Fibroblast of skin of scalp (primary cell): ENCODE measurements at regions not wholly inside any gene's neighbourhood (a gene's known extent, or its start where the extent isn't known, plus 50 kb on each side); places are given as distances from the start of the nearest gene placed in this dataset.
"Not testable (repeated sequence)": the region's sequence is repeated elsewhere in the genome, so short reads cannot be mapped to it uniquely, and the experiment has no call there.

ENCODE experiments used
- DNase-seq: peaks from one replicate; pipeline ENCODE4 v3.0.0-alpha.2; 2013

DNA sequence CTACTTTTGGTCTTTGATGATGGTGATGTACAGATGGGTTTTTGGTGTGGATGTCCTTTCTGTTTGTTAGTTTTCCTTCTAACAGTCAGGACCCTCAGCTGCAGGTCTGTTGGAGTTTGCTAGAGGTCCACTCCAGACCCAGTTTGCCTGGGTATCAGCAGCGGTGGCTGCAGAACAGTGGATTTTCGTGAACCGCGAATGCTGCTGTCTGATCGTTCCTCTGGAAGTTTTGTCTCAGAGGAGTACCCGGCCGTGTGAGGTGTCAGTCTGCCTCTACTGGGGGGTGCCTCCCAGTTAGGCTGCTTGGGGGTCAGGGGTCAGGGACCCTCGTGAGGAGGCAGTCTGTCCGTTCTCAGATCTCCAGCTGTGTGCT is 56.6 kb upstream of the TNFAIP8 start:
- DNase-seq = not testable (repeated sequence)

GRCh38 chr5:119299615-119300310 is 56.1 kb upstream of the TNFAIP8 start:
- not testable (repeated sequence) for DNase-seq

DNA sequence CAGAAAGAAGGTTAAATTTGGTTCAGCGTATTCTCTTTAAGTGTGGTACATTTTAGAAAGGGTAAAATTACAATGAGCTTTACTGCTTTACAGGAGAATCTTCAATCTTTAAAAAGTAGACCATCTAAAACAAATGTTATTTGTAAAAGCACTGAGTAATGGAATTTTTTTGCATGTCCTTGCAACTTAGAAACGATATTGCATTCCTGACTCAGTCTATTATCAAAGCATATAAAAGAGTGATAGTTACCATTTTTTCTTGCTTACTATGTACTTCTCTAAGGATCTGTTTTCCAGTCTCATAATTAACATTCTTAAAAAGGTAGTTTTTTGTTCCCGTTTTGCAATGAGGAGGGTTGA is 55.5 kb upstream of the TNFAIP8 start:
- DNase-seq = no peak

DNA sequence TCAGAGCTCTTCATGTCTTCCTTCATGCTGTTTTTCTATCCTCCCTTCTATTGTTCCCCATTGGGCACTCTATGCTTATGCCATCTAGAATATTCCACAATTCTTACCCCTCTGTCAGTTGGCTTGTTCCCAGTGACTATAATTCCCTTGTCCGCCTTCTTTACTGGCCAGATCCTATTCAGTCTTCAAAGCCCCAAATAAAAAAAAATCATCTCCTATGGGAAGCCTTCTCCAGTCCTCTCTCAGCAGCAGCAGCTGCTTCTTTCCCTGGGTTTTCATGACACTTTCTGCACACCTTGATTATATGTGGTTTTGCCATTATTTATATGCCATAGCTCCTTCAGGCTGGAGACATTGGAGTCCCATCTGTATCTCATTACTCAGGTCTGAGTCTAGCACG is 54.6 kb upstream of the TNFAIP8 start:
- no peak for DNase-seq

DNA sequence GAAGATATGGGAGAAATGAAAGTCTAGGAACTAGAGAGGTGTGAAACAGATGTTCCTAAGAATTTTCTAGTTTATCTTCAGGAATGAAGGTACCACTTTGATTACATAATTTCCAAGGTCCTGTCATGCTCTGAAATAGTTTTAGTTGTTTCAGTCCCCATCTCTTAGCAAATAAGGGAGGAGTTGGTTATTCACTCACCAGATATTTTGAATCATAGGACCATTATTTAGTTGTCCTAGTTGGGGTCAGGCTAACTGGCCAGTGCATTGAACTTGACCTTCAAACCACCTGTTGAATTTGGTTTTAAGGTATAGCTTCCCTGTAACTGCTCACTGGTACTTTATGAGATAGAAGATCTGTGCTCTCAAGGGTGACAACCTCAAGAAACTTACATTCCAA is 53.9 kb upstream of the TNFAIP8 start:
- DNase-seq = no peak

DNA sequence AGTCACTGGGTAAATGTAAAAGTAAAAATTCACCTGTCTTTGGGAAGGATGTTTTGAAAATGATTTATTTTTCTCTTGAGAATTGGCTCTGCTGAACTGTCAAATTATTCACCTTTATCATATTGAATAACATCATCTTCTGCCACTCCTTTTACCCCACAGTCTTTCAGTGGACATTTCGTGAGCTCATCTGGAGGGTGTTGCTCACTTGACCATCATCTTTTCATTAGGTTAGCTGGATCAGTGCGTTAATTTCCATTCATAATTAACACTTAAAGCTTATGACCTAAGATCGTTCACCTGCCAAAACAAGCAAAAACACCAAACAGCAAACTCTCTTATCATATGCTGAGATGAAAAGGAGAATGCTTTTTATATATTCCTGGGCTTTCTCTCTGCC is 53.4 kb upstream of the TNFAIP8 start:
- DNase-seq = no peak

DNA sequence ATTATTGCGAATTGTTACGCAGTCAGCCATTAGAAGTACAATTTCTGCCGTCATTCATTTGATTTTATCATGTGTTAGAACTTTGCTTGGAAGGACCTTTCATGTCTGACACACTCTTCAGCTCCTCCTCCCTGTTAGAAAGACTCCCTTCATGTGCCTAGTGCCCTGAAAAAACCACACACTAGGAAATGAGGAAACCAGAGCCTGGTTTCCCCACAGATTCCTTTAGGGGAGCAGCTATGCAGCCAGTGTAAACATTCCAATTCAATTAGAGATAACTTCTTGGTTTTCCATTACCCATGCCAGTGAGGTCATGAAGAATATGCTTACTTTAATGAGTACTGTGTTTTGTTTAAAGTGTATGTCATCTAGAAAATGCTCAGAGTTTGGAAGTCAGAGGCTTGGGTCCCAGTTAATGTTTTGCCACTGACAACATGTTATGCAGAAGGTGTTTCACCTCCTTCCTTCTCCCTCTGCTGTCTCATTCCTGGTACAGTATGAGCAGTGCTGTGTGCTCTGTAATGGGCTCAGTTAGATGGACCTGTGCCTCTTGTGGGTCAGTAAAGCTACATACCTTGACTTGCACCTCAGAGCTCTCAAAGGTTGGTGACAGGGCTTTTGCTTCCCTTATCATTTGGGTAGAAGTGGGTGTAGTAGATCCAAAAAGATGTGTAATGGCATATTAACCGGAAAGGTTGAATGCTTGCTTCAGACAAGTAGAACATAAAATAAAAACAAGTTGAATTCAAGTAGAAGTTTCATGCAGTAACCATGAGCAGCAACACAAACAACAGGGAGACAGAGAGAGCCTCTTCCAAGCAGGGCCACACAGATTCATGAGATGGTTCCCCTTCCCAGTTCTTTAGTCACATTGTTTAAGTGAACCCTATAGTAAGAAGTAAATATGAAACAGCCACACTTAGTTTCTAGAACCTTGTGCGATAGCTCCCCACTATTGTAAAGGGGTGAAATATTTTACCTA is 52.6 kb upstream of the TNFAIP8 start:
- peak; percentile 97 for DNase-seq

DNA sequence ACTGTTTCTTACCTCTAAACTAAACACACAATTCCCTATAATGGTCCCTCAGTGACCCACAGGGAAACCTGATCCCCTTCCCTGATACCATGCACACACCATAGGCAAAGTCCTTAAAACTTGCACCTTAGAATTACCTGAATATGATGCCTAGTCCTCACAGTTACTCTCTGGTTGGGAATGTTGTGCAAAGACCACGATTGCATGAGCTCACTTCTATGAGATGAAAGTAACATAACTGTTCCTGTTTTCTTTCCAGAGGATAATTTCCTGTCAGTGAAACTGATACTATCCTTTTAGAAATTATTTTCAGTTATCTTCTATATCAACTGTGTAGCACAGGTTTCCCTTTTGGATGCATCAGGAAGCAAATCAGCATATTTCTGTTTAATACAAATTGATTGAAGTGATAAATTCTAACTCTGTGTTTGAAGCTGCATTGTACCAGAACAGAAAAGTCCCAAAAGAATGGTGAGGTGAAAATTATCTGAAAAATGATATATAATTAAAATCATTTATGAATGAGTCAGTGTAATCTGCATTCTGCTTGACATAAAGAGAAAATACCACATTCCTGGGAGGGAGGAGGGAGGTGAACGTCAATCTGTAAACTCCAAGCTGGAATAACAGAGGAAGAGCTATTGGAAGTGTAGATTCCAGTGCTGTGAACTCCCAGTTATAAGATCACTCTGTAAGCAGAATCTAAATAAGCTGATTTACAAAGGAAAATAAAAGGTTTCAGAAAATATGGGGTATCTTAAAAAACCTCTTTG is 51.2 kb upstream of the TNFAIP8 start:
- peak; percentile 41 for DNase-seq
